Kidney epithelial cell (primary cell): ENCODE measurements at regions not wholly inside any gene's neighbourhood (a gene's known extent, or its start where the extent isn't known, plus 50 kb on each side); places are given as distances from the start of the nearest gene placed in this dataset.
A peak's percentile ranks its signal among the peaks of the same experiment; 100 is the strongest.

Experiments
- DNase-seq: peaks from one replicate; pipeline ENCODE4 v3.0.0-alpha.2; 2010; ENCODE audit warnings: low read depth
- H3K27me3 ChIP-seq: 2 replicates; pipeline ENCODE4 v1.6.0; 2011; ENCODE audit warnings: low read length; ENCODE audit not compliant: control insufficient read depth, insufficient read depth
- H3K36me3 ChIP-seq: 2 replicates; pipeline ENCODE4 v1.5.1; 2011; ENCODE audit warnings: low read length; ENCODE audit not compliant: control insufficient read depth, insufficient read depth
- H3K4me3 ChIP-seq: 2 replicates; pipeline ENCODE4 v1.5.1; 2011; ENCODE audit warnings: low read depth, mild to moderate bottlenecking, control low read depth, low read length
- CTCF ChIP-seq: IDR thresholded peaks from 2 replicates; pipeline ENCODE4 v1.5.1; 2011; ENCODE audit warnings: mild to moderate bottlenecking, moderate library complexity, low read length, control low read depth, inconsistent platforms; ENCODE audit not compliant: insufficient read depth, poor library complexity, severe bottlenecking

- Histone ChIP-seq H3K27me3 (no peaks in the 10 kb centered on the region), H3K4me3 (no peak overlapping the region), H3K36me3 (no peaks in the 10 kb centered on the region)
- TF ChIP-seq CTCF: no peak
- no peak for DNase-seq
Observed at GRCh38 chr11:70908223-70908622, 344.2 kb downstream of the SHANK2 start.

GRCh38 chr11:70910835-70911234, 341.5 kb downstream of the SHANK2 start:
- Histone ChIP-seq H3K36me3 (no peaks in the 10 kb centered on the region), H3K4me3 (no peak overlapping the region), H3K27me3 (no peaks in the 10 kb centered on the region)
- TF ChIP-seq CTCF: no peak
- no peak for DNase-seq

GRCh38 chr11:70912226-70912840, 340.0 kb downstream of the SHANK2 start:
- peak; percentile 28 for DNase-seq

GRCh38 chr11:70913715-70914231, 338.6 kb downstream of the SHANK2 start:
- no peak for DNase-seq
- no peaks in the 10 kb centered on the region for H3K27me3 ChIP-seq
- H3K36me3 ChIP-seq: no peaks in the 10 kb centered on the region
- H3K4me3 ChIP-seq: no peak overlapping the region
- TF ChIP-seq CTCF: no peak

More at GRCh38 chr11:70912226-70912840, 340.0 kb downstream of the SHANK2 start:
- Histone ChIP-seq H3K27me3 (no peaks in the 10 kb centered on the region), H3K36me3 (no peaks in the 10 kb centered on the region), H3K4me3 (no peak overlapping the region)
- no peak for TF ChIP-seq CTCF

GRCh38 chr11:70914496-70914895, 337.9 kb downstream of the SHANK2 start:
- DNase-seq: no peak
- H3K27me3 ChIP-seq: no peaks in the 10 kb centered on the region
- TF ChIP-seq CTCF: no peak
- no peak overlapping the region for H3K4me3 ChIP-seq
- no peaks in the 10 kb centered on the region for H3K36me3 ChIP-seq

- no peak for TF ChIP-seq CTCF
- no peak overlapping the region for H3K4me3 ChIP-seq
- no peaks in the 10 kb centered on the region for H3K36me3 ChIP-seq
- no peak for DNase-seq
- no peaks in the 10 kb centered on the region for H3K27me3 ChIP-seq
Observed at GRCh38 chr11:70915158-70915985, 337.0 kb downstream of the SHANK2 start.
